Panc1 (cell line): ENCODE measurements at regions not wholly inside any gene's neighbourhood (a gene's known extent, or its start where the extent isn't known, plus 50 kb on each side); places are given as distances from the start of the nearest gene placed in this dataset.

ENCODE experiments used
- ATAC-seq: fragments of 200-7000 bp; cut with Tn5 transposase; 2 replicates; pipeline ENCODE4 v1.9.1; 2020; ENCODE audit warnings: mild to moderate bottlenecking, moderate library complexity
- BruUV-seq: library from RNA; stranded (reverse); fragments of 400-500 nt; replicated peaks from 2 replicates; lab custom pipeline; 2021; lab: Mats Ljungman, UMichigan
- CTCF ChIA-PET: fragments of 300-600 bp; sonication (Branson Sonifier 250); formaldehyde crosslinking; loops from one replicate; lab custom pipeline; 2022; ENCODE audit warnings: antibody characterized with exemption; lab: Charles Lee
- POLR2A ChIA-PET: fragments of 300-600 bp; sonication (Branson Sonifier 250); formaldehyde crosslinking; loops from one replicate; lab custom pipeline; 2022; ENCODE audit warnings: antibody characterized with exemption; lab: Charles Lee
- DNase-seq: peaks from one replicate; pipeline ENCODE4 v3.0.0-alpha.2; 2010; ENCODE audit warnings: low read depth, low spot score
- H3K27ac ChIP-seq: 2 replicates; pipeline ENCODE4 v1.5.1; 2011; ENCODE audit warnings: mild to moderate bottlenecking, low read length, inconsistent platforms
- H3K27me3 ChIP-seq: fragments of 200-500 bp; sonication (Bioruptor generic); 2 replicates; pipeline ENCODE4 v1.6.0; 2014; ENCODE audit warnings: low read length, inconsistent platforms; ENCODE audit not compliant: control insufficient read depth, insufficient read depth
- H3K36me3 ChIP-seq: fragments of 200-500 bp; sonication (Bioruptor generic); 2 replicates; pipeline ENCODE4 v1.5.1; 2014; ENCODE audit warnings: inconsistent platforms, mild to moderate bottlenecking, low read length, moderate library complexity; ENCODE audit not compliant: control insufficient read depth, insufficient read depth
- H3K4me1 ChIP-seq: 2 replicates; pipeline ENCODE4 v1.5.1; 2011; ENCODE audit warnings: inconsistent platforms, mild to moderate bottlenecking, low read length, moderate library complexity; ENCODE audit not compliant: control insufficient read depth, insufficient read depth
- H3K4me3 ChIP-seq, 2 experiments: 2 replicates each; pipeline ENCODE4 v1.5.1; 2011 to 2012; ENCODE audit warnings: low read depth in 2 of 2, low read length in 2 of 2, mild to moderate bottlenecking in 2 of 2, inconsistent platforms in 1 of 2, moderate library complexity in 1 of 2
- H3K9me3 ChIP-seq: fragments of 200-500 bp; sonication (Bioruptor generic); 2 replicates; pipeline ENCODE4 v1.5.1; 2014; ENCODE audit warnings: low read depth, mild to moderate bottlenecking, inconsistent platforms, low read length, moderate library complexity; ENCODE audit not compliant: control insufficient read depth, insufficient read depth
- POLR2AphosphoS5 ChIP-seq: IDR thresholded peaks from 2 replicates; pipeline ENCODE4 v1.6.1; 2012; ENCODE audit warnings: mild to moderate bottlenecking, low read depth, low read length, moderate library complexity
- SIN3A ChIP-seq: IDR thresholded peaks from 2 replicates; pipeline ENCODE4 v1.6.1; 2012; ENCODE audit warnings: low read depth, mild to moderate bottlenecking, low read length, moderate library complexity, borderline replicate concordance; ENCODE audit not compliant: insufficient read depth
- TCF7L2 ChIP-seq: IDR thresholded peaks from 2 replicates; pipeline ENCODE4 v1.6.1; 2011; ENCODE audit warnings: mild to moderate bottlenecking, low read depth, low read length, inconsistent platforms
- in situ Hi-C: cut with HindIII; loops from 2 replicates; pipeline ENCODE4 v1.10.0; 2016; ENCODE audit warnings: low sequenced_read_pairs, low pct_unique_long_range_greater_than_20kb
- intact Hi-C: fragments of 100-400 bp; cut with micrococcal nuclease; formaldehyde crosslinking; loops from one replicate; pipeline ENCODE4 v1.10.0; 2022; ENCODE audit not compliant: unreplicated experiment
- TF ChIP-seq, protein P1 (sequence below), 2 experiments: IDR thresholded peaks; 2 replicates each; pipeline ENCODE4 v1.6.1; 2011 to 2012; ENCODE audit warnings: low read depth in 2 of 2, control low read depth in 1 of 2, low read length in 1 of 2, mild to moderate bottlenecking in 1 of 2, moderate library complexity in 1 of 2; ENCODE audit not compliant: insufficient read depth in 1 of 2
- TF ChIP-seq, protein P2 (sequence below): fragments of 450-650 bp; IDR thresholded peaks from 2 replicates; pipeline ENCODE4 v1.5.1; 2017; ENCODE audit warnings: mild to moderate bottlenecking

DNA sequence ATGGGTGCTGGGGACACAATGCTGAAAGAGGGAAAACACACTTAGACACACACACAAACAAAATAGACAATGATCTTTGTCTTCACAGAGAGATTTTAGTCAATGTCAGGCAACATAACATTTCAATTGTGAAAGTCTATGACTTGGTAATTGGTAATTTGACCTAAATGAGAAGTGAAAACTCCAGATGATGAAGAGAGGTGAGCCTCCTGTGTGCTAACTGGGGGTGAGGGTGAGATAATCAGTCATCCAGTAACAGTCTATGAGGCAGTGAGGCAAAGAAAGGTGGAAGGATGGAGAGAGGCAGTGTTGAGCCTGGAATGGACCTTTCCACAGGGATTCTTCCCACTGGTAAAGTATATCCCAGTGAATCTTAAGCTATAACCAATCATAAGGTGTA, 744.2 kb downstream of the MAFB start:
- Histone ChIP-seq H3K27me3 (no peaks in the 10 kb centered on the region), H3K36me3 (no peaks in the 10 kb centered on the region), H3K4me1 (no peaks in the 10 kb centered on the region), H3K27ac (no peak overlapping the region), H3K9me3 (no peaks in the 10 kb centered on the region), H3K4me3 (no peak overlapping the region)
- DNase-seq (no peak), ATAC-seq (no peak)
- ChIA-PET POLR2A (no interaction called here), CTCF (no interaction called here)
- no TSS peak for BruUV-seq
- TF ChIP-seq, protein P1, sequence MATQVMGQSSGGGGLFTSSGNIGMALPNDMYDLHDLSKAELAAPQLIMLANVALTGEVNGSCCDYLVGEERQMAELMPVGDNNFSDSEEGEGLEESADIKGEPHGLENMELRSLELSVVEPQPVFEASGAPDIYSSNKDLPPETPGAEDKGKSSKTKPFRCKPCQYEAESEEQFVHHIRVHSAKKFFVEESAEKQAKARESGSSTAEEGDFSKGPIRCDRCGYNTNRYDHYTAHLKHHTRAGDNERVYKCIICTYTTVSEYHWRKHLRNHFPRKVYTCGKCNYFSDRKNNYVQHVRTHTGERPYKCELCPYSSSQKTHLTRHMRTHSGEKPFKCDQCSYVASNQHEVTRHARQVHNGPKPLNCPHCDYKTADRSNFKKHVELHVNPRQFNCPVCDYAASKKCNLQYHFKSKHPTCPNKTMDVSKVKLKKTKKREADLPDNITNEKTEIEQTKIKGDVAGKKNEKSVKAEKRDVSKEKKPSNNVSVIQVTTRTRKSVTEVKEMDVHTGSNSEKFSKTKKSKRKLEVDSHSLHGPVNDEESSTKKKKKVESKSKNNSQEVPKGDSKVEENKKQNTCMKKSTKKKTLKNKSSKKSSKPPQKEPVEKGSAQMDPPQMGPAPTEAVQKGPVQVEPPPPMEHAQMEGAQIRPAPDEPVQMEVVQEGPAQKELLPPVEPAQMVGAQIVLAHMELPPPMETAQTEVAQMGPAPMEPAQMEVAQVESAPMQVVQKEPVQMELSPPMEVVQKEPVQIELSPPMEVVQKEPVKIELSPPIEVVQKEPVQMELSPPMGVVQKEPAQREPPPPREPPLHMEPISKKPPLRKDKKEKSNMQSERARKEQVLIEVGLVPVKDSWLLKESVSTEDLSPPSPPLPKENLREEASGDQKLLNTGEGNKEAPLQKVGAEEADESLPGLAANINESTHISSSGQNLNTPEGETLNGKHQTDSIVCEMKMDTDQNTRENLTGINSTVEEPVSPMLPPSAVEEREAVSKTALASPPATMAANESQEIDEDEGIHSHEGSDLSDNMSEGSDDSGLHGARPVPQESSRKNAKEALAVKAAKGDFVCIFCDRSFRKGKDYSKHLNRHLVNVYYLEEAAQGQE (IDR thresholded peaks at IDR 0.05; ENCODE audit: insufficient read depth in 1 of 2, low read depth in 2 of 2, low read length in 1 of 2) = no peak
- TF ChIP-seq SIN3A (no peak), POLR2AphosphoS5 (no peak), TCF7L2 (no peak)
- TF ChIP-seq, protein P2, sequence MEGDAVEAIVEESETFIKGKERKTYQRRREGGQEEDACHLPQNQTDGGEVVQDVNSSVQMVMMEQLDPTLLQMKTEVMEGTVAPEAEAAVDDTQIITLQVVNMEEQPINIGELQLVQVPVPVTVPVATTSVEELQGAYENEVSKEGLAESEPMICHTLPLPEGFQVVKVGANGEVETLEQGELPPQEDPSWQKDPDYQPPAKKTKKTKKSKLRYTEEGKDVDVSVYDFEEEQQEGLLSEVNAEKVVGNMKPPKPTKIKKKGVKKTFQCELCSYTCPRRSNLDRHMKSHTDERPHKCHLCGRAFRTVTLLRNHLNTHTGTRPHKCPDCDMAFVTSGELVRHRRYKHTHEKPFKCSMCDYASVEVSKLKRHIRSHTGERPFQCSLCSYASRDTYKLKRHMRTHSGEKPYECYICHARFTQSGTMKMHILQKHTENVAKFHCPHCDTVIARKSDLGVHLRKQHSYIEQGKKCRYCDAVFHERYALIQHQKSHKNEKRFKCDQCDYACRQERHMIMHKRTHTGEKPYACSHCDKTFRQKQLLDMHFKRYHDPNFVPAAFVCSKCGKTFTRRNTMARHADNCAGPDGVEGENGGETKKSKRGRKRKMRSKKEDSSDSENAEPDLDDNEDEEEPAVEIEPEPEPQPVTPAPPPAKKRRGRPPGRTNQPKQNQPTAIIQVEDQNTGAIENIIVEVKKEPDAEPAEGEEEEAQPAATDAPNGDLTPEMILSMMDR = no peak
- in situ Hi-C loops = no loop called here
- intact Hi-C loops = no loop called here

DNA sequence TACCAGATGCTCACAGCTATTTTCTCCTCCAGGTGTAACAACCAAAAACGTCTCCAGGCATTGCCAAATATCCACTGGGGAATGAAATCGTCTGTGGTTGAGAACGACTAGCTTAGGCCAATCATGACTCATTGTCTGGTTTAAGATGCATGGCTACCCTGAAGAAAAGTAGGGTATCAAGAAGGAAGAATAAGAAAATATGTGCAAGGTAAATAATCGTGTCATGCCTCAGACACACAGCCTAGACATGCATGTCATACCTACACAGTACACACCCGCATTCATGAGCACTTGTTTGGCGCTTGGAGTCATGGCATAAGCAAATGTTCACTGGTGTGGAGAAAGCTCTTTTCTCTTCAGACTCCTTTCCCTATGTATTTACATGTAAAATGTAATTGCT, 745.7 kb downstream of the MAFB start:
- intact Hi-C loops (no loop called here), in situ Hi-C loops (no loop called here)
- ChIA-PET CTCF (no interaction called here), POLR2A (no interaction called here)
- no peaks in the 10 kb centered on the region for H3K27me3 ChIP-seq
- H3K9me3 ChIP-seq = no peaks in the 10 kb centered on the region
- H3K27ac ChIP-seq = no peak overlapping the region
- H3K36me3 ChIP-seq = no peaks in the 10 kb centered on the region
- ATAC-seq = no peak
- no TSS peak for BruUV-seq
- TF ChIP-seq, protein P1 (IDR thresholded peaks at IDR 0.05; ENCODE audit: insufficient read depth in 1 of 2, low read depth in 2 of 2, low read length in 1 of 2) = no peak
- TF ChIP-seq, protein P2 = no peak
- TF ChIP-seq TCF7L2 (no peak), SIN3A (no peak), POLR2AphosphoS5 (no peak)
- no peak overlapping the region for H3K4me3 ChIP-seq
- DNase-seq = no peak
- H3K4me1 ChIP-seq = no peaks in the 10 kb centered on the region
